ENCODE measurements at regions not wholly inside any gene's neighbourhood (a gene's known extent, or its start where the extent isn't known, plus 50 kb on each side); places are given as distances from the start of the nearest gene placed in this dataset.
A peak's percentile ranks its signal among the peaks of the same experiment; 100 is the strongest.

GRCh38 chr1:229938551-229938950, 128.5 kb upstream of the GALNT2 start:
- no peak for DNase-seq

- no peak for DNase-seq
These were observed 126.4 kb upstream of the GALNT2 start for GRCh38 chr1:229940684-229941083.

- no peak for DNase-seq
These were observed 125.9 kb upstream of the GALNT2 start for GRCh38 chr1:229941160-229941559.

- DNase-seq, result no peak
These were observed 125.2 kb upstream of the GALNT2 start for GRCh38 chr1:229941831-229942230.

- no peak for DNase-seq
These were observed 124.5 kb upstream of the GALNT2 start for GRCh38 chr1:229942501-229942900.

- no peak for DNase-seq
These were observed 123.8 kb upstream of the GALNT2 start for GRCh38 chr1:229943148-229943714.

- no peak for DNase-seq
These were observed 122.9 kb upstream of the GALNT2 start for GRCh38 chr1:229943988-229944743.

GRCh38 chr1:229945795-229946194, 121.2 kb upstream of the GALNT2 start:
- no peak for DNase-seq

- no peak for DNase-seq
These were observed 119.1 kb upstream of the GALNT2 start for GRCh38 chr1:229947968-229948367.

- no peak for DNase-seq
These were observed 118.6 kb upstream of the GALNT2 start for GRCh38 chr1:229948438-229948837.

- no peak for DNase-seq
These were observed 117.5 kb upstream of the GALNT2 start for GRCh38 chr1:229949500-229949899.

- no peak for DNase-seq
These were observed 117.0 kb upstream of the GALNT2 start for GRCh38 chr1:229950020-229950419.

GRCh38 chr1:229950908-229951307, 116.1 kb upstream of the GALNT2 start:
- no peak for DNase-seq

GRCh38 chr1:229951856-229952534, 115.0 kb upstream of the GALNT2 start:
- no peak for DNase-seq

GRCh38 chr1:229952670-229953520, 114.1 kb upstream of the GALNT2 start:
- no peak for DNase-seq

- DNase-seq, result peak; percentile 8
These were observed 113.2 kb upstream of the GALNT2 start for GRCh38 chr1:229953736-229954326.

GRCh38 chr1:229964281-229964680, 102.8 kb upstream of the GALNT2 start:
- DNase-seq, result no peak

- no peak for DNase-seq
These were observed 96.3 kb upstream of the GALNT2 start for GRCh38 chr1:229970714-229971113.

GRCh38 chr1:229971141-229971540, 95.9 kb upstream of the GALNT2 start:
- no peak for DNase-seq

GRCh38 chr1:229972600-229973296, 94.3 kb upstream of the GALNT2 start:
- DNase-seq, result no peak

- DNase-seq, result no peak
These were observed 93.8 kb upstream of the GALNT2 start for GRCh38 chr1:229973297-229973612.

- no peak for DNase-seq
These were observed 92.0 kb upstream of the GALNT2 start for GRCh38 chr1:229975047-229975446.
